Renal cortex interstitium (tissue), 11 donors: ENCODE measurements at regions not wholly inside any gene's neighbourhood (a gene's known extent, or its start where the extent isn't known, plus 50 kb on each side); places are given as distances from the start of the nearest gene placed in this dataset.

Experiments
- DNase-seq, 11 donors: peaks; one replicate each; pipeline ENCODE4 v3.0.0-alpha.2; 2013; ENCODE audit warnings: low read depth in 9 of 11, low spot score in 4 of 11; ENCODE audit errors: extremely low read depth in 1 of 11

DNA sequence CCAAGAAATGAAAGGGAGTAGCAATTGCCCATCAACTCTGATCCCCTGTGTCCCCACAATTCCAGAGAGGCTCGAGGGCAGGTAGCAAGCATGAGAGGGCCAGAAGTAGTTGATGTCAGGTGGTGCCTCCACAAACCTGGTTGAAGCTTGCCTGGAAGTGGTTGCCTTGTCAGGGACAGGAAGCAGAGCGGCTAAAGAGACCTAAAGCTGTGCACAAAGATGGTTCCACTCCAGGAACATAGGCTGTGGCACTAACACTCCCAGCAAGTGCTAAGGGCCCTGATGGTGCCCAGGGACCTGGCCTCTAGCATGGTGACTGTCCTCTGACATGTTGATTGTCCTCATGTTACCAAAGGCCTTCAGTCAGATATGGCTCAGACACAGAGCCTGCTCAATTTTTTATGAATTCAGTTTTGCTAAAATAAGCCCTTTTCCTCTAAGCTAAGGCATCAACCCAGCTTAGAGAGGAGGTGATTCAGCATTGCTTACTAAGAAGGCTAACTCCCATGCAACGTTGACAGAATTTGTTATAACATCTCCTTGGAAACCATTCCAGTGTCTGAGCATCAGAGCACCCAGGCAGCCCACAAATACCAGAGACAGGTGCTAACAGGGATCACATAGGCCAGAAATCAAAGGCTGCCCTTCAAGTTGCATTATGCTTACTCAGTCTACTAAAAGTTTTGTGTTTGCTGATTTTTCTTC is 196.3 kb upstream of the ARHGAP20 start:
- DNase-seq: peak in 1 of 11 donors; percentile 12

GRCh38 chr11:110907629-110908028 is 195.4 kb upstream of the ARHGAP20 start:
- no peak for DNase-seq

DNA sequence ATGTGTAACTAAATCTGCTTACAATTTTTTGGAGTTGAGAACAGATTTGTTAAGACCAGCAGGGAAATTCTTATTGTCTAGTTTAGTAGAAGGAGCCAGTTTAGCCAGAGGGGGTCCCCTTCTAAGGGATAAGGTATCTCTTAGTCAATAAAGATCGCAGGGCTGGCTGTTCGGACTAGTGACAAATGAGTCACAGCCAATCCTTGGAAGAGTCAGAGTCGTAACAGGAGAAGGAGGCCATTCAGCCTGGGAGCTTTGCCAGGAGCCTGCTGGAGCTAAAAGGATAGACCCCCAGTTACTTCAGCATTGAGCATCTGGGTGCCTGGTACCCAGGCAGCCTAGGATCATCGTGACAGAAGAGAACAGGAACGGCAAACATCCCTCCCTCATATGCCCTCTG is 191.6 kb upstream of the ARHGAP20 start:
- DNase-seq: no peak

DNA sequence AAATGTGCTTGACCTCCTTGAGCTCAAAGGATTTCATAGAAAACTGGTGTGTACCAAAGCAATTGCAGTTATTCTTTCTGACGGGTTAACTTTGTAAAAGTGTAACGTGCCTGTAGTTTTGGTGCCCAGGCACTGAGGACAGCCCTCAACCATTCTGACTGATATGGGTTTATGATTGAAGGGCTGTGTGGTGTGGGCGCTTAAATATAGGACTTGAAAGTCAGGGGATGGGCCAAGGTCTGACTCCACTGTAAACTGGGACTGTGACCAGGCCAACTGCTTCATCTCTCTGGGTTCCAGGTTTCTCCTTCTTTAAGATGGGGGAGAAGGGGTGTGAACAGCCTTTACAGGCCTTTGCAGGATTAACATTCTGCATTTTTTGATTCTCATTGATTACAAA is 191.1 kb upstream of the ARHGAP20 start:
- DNase-seq: no peak

GRCh38 chr11:110901441-110901840 is 189.2 kb upstream of the ARHGAP20 start:
- DNase-seq: no peak

- DNase-seq: no peak
Measured at GRCh38 chr11:110900426-110900825, 188.2 kb upstream of the ARHGAP20 start.

- no peak for DNase-seq
Measured at GRCh38 chr11:110897035-110897434, 184.8 kb upstream of the ARHGAP20 start.

GRCh38 chr11:110896358-110896757 is 184.1 kb upstream of the ARHGAP20 start:
- DNase-seq: no peak

GRCh38 chr11:110894224-110894623 is 182.0 kb upstream of the ARHGAP20 start:
- no peak for DNase-seq

GRCh38 chr11:110892741-110893285 is 180.6 kb upstream of the ARHGAP20 start:
- DNase-seq: no peak

- no peak for DNase-seq
Measured at GRCh38 chr11:110891411-110891810, 179.2 kb upstream of the ARHGAP20 start.

DNA sequence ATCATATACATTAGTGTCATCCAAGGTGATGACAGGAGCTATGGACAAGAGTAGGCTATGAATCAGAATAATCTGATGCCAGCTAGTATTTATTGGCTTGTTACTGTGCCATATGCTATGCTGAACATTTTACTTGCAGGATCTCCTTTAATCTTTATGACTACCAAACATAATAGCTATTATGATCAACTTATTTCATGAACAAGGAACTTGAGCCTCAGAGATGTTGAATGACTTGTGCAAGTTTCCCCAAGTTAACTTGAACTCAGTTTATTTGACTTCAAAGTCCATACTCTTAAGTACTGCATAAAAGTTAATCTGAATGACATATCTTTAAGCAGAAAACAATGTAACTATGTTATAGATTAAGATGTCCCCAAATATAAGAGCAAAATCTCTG is 178.8 kb upstream of the ARHGAP20 start:
- DNase-seq: no peak

GRCh38 chr11:110886288-110886970 is 174.2 kb upstream of the ARHGAP20 start:
- DNase-seq: no peak

DNA sequence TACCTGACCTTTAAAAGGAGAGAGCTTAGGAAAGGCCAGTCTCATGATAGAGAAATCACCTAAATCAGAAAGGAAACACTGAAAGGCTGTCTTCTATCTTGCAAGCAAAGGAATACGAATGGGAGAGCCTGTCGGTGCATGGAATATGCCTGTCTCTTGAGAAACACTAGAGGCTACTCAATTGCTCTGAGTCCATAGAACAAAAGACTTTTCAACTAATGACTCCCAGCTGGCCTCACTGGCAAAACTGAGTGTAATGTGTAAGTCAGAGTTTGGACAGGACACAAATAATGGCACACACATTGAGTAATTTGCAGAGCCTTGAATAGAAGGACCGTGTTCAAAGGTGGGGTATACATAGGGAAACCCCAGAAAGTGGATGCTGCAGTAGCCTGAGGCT is 171.0 kb upstream of the ARHGAP20 start:
- DNase-seq: no peak

DNA sequence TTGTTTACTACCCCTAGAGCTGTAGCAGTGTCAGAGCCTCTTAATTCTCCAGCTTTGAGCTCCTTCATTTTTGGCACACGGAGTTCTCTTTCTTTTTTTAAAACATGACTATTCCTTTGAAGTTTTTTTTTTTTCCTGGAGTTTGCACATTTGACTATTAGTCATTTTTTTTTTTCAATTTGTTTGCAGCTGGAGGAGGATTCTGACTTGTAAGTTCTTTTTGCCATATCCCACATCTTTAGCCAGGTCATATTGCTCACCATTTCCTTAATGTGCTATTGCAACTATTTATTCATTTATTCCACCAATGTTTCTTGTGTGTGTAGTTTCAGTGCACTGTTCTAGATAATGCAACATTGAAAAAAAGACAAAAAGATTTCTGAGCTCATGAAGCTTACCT is 166.3 kb upstream of the ARHGAP20 start:
- DNase-seq: no peak

- DNase-seq: no peak
Measured at GRCh38 chr11:110874437-110875030, 162.3 kb upstream of the ARHGAP20 start.

- no peak for DNase-seq
Measured at GRCh38 chr11:110873975-110874374, 161.7 kb upstream of the ARHGAP20 start.

DNA sequence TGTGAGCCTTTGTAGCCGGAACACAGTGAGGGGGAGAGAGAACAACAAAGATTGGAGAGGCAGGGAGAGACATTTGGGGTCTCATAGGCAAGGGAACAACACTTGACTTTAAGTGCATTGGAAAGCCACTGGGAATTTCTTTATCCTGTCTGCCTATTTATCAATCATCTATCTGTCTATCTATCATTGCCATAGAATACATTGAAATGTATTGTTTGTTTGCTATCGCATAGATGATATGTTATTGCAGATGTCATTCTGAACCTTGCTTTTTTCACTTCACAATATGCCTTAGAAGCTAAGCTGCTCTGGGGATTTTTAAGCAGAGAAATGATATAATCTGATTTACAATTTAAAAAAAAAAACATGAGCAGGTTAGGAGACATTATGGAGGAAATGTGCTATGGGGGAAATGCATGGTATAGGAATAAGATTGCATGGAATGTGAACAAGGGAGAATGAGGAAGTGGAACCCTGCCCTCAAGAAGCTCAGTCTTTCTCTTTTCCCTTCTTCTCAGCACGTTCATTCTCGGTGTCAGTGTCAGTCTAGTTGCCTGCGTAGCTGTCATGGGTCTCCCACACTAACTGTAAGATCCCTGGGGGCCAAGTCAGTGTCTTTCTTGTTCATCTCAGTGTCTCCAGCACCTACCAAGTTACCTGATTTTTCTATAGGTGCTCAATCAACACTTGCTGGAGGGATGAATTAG is 158.7 kb upstream of the ARHGAP20 start:
- DNase-seq: no peak

DNA sequence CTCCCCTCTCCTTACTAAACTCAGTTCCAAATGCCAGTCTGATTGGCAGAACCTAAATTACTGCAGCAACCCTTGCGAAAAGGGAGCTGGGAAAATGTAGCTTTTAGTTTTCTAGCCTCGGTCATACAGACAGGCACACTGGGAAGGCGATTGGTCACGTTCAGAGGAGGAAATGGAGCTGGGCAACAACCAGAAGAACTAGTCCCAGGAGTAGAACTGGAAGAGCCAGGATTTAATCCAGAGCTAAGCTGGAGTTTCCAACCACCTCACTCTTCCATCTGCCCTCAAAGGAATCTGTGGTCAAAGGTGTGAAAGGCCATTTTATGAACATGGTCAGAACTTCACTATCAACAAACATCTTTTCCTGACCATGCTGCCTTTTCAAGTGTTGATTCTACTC is 155.7 kb upstream of the ARHGAP20 start:
- no peak for DNase-seq

DNA sequence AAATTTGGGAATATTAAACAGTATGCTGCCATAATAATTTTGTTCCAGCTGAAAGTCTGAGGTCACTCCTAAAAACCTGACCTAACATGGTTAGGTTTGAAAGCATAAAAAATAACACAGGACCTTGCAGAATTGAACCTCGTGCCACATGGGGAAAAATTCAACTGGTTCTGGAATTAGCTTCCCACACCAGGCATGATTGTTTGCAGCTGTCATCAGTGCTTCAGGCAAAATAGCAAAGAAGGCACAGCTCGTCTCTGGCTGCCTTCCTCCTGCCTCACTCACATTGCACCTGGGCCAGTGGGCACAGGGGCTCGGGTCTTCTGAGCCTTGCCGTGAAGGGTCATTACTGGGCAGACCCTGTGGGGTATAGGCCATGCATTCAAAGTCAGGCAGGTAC is 153.8 kb upstream of the ARHGAP20 start:
- DNase-seq: no peak
